ACC112 (cell line): ENCODE measurements at regions not wholly inside any gene's neighbourhood (a gene's known extent, or its start where the extent isn't known, plus 50 kb on each side); places are given as distances from the start of the nearest gene placed in this dataset.
A peak's percentile ranks its signal among the peaks of the same experiment; 100 is the strongest.

ENCODE experiments used
- H2AFZ ChIP-seq: fragments of 200-600 bp; sonication (generic); one replicate; pipeline ENCODE4 v1.6.0; 2017; ENCODE audit warnings: antibody characterized with exemption, low read length; ENCODE audit not compliant: unreplicated experiment
- H3K27ac ChIP-seq: fragments of 200-600 bp; sonication (generic); 2 replicates; pipeline ENCODE4 v1.5.1; 2014; ENCODE audit warnings: low read depth, mild to moderate bottlenecking, antibody characterized with exemption, low read length, moderate library complexity
- H3K27me3 ChIP-seq: fragments of 200-600 bp; sonication (generic); 2 replicates; pipeline ENCODE4 v1.6.1; 2014; ENCODE audit warnings: mild to moderate bottlenecking, antibody characterized with exemption, low read length, moderate library complexity, mixed read lengths; ENCODE audit not compliant: insufficient read depth
- H3K36me3 ChIP-seq: fragments of 200-600 bp; sonication (generic); 2 replicates; pipeline ENCODE4 v1.6.1; 2016; ENCODE audit warnings: mild to moderate bottlenecking, antibody characterized with exemption, low read length, moderate library complexity, mixed read lengths; ENCODE audit not compliant: insufficient read depth
- H3K4me1 ChIP-seq: fragments of 200-600 bp; sonication (generic); one replicate; pipeline ENCODE4 v1.6.1; 2016; ENCODE audit warnings: low read length, mixed read lengths; ENCODE audit not compliant: insufficient read depth, unreplicated experiment, control insufficient read depth
- H3K4me3 ChIP-seq: fragments of 200-600 bp; sonication (generic); 2 replicates; pipeline ENCODE4 v1.5.1; 2014; ENCODE audit warnings: mild to moderate bottlenecking, low read depth, low read length
- H3K79me2 ChIP-seq: fragments of 200-600 bp; sonication (generic); one replicate; pipeline ENCODE4 v1.6.0; 2016; ENCODE audit warnings: low read length; ENCODE audit not compliant: control insufficient read depth, unreplicated experiment, insufficient read depth

GRCh38 chr1:181173761-181174447, 85.4 kb downstream of the IER5 start:
- no peaks in the 10 kb centered on the region for H3K27me3 ChIP-seq
- H3K79me2 ChIP-seq: no peaks in the 10 kb centered on the region
- H2AFZ ChIP-seq: no peak overlapping the region
- H3K4me3 ChIP-seq: no peak overlapping the region
- H3K4me1 ChIP-seq: no peaks in the 10 kb centered on the region
- no peaks in the 10 kb centered on the region for H3K36me3 ChIP-seq
- H3K27ac ChIP-seq: no peak overlapping the region

- peaks cover under 1% of the 10 kb centered on the region for H3K4me1 ChIP-seq
These were observed 86.4 kb downstream of the IER5 start for GRCh38 chr1:181174861-181175260.

GRCh38 chr1:181175356-181175910, 86.9 kb downstream of the IER5 start:
- Histone ChIP-seq H3K4me3 (no peak overlapping the region), H3K4me1 (peaks cover 6% of the 10 kb centered on the region), H2AFZ (no peak overlapping the region), H3K27ac (no peak overlapping the region), H3K79me2 (no peaks in the 10 kb centered on the region), H3K36me3 (no peaks in the 10 kb centered on the region), H3K27me3 (peaks cover 6% of the 10 kb centered on the region; the same call in 1 of the 2 replicates)

More at GRCh38 chr1:181174861-181175260, 86.4 kb downstream of the IER5 start:
- H3K27me3 ChIP-seq: peaks cover 6% of the 10 kb centered on the region; the same call in 1 of the 2 replicates
- H3K79me2 ChIP-seq: no peaks in the 10 kb centered on the region
- no peaks in the 10 kb centered on the region for H3K36me3 ChIP-seq
- H3K27ac ChIP-seq: no peak overlapping the region
- no peak overlapping the region for H3K4me3 ChIP-seq
- no peak overlapping the region for H2AFZ ChIP-seq

GRCh38 chr1:181175955-181176354, 87.5 kb downstream of the IER5 start:
- H3K27ac ChIP-seq: no peak overlapping the region
- no peak overlapping the region for H3K4me3 ChIP-seq
- H3K27me3 ChIP-seq: peaks cover 6% of the 10 kb centered on the region; the same call in 1 of the 2 replicates
- H2AFZ ChIP-seq: no peak overlapping the region
- peaks cover 6% of the 10 kb centered on the region for H3K4me1 ChIP-seq
- no peaks in the 10 kb centered on the region for H3K36me3 ChIP-seq
- H3K79me2 ChIP-seq: no peaks in the 10 kb centered on the region

- H3K4me3 ChIP-seq: no peak overlapping the region
- H3K27ac ChIP-seq: no peak overlapping the region
- peaks cover 13% of the 10 kb centered on the region; the same call in 1 of the 2 replicates for H3K27me3 ChIP-seq
These were observed 89.9 kb downstream of the IER5 start for GRCh38 chr1:181178241-181178879.

GRCh38 chr1:181179279-181179986, 90.9 kb downstream of the IER5 start:
- H3K4me1 ChIP-seq: peaks cover 6% of the 10 kb centered on the region
- no peak overlapping the region for H3K4me3 ChIP-seq
- H3K27me3 ChIP-seq: peaks cover 21% of the 10 kb centered on the region
- H3K79me2 ChIP-seq: no peaks in the 10 kb centered on the region
- no peaks in the 10 kb centered on the region for H3K36me3 ChIP-seq
- H3K27ac ChIP-seq: no peak overlapping the region
- H2AFZ ChIP-seq: peak overlapping the region; percentile 22

More at GRCh38 chr1:181178241-181178879, 89.9 kb downstream of the IER5 start:
- Histone ChIP-seq H2AFZ (no peak overlapping the region), H3K79me2 (no peaks in the 10 kb centered on the region), H3K4me1 (peaks cover 6% of the 10 kb centered on the region), H3K36me3 (no peaks in the 10 kb centered on the region)

GRCh38 chr1:181179987-181180365, 91.5 kb downstream of the IER5 start:
- no peak overlapping the region for H3K27ac ChIP-seq
- no peak overlapping the region for H2AFZ ChIP-seq
- H3K4me3 ChIP-seq: no peak overlapping the region
- no peaks in the 10 kb centered on the region for H3K36me3 ChIP-seq
- no peaks in the 10 kb centered on the region for H3K79me2 ChIP-seq
- peaks cover 6% of the 10 kb centered on the region for H3K4me1 ChIP-seq
- peaks cover 26% of the 10 kb centered on the region for H3K27me3 ChIP-seq

GRCh38 chr1:181180407-181181031, 92.0 kb downstream of the IER5 start:
- Histone ChIP-seq H3K27ac (no peak overlapping the region), H2AFZ (no peak overlapping the region), H3K79me2 (no peaks in the 10 kb centered on the region), H3K27me3 (peaks cover 31% of the 10 kb centered on the region), H3K4me1 (peaks cover 6% of the 10 kb centered on the region), H3K36me3 (no peaks in the 10 kb centered on the region), H3K4me3 (no peak overlapping the region)

GRCh38 chr1:181181792-181182585, 93.5 kb downstream of the IER5 start:
- peaks cover 6% of the 10 kb centered on the region for H3K4me1 ChIP-seq
- no peak overlapping the region for H2AFZ ChIP-seq
- H3K36me3 ChIP-seq: no peaks in the 10 kb centered on the region

GRCh38 chr1:181184621-181185020, 96.1 kb downstream of the IER5 start:
- peaks cover 6% of the 10 kb centered on the region for H3K4me1 ChIP-seq
- H2AFZ ChIP-seq: no peak overlapping the region
- H3K27me3 ChIP-seq: peaks cover 50% of the 10 kb centered on the region
- no peak overlapping the region for H3K4me3 ChIP-seq
- no peaks in the 10 kb centered on the region for H3K36me3 ChIP-seq
- H3K27ac ChIP-seq: no peak overlapping the region
- no peaks in the 10 kb centered on the region for H3K79me2 ChIP-seq

More at GRCh38 chr1:181181792-181182585, 93.5 kb downstream of the IER5 start:
- H3K27ac ChIP-seq: no peak overlapping the region
- H3K79me2 ChIP-seq: no peaks in the 10 kb centered on the region
- H3K27me3 ChIP-seq: peaks cover 40% of the 10 kb centered on the region
- no peak overlapping the region for H3K4me3 ChIP-seq
